CD4-positive, alpha-beta T cell (primary cell): ENCODE measurements at regions not wholly inside any gene's neighbourhood (a gene's known extent, or its start where the extent isn't known, plus 50 kb on each side); places are given as distances from the start of the nearest gene placed in this dataset.

Experiments used
- ATAC-seq: fragments of 200-7000 bp; cut with Tn5 transposase; one replicate; pipeline ENCODE4 v1.10.0; 2022; ENCODE audit warnings: mild to moderate bottlenecking; ENCODE audit not compliant: poor library complexity
- CTCF ChIA-PET: fragments of 350-600 bp; sonication (Branson Sonifier 250); formaldehyde crosslinking; loops from one replicate; lab custom pipeline; 2021; ENCODE audit warnings: antibody characterized with exemption, inconsistent platforms; lab: Charles Lee
- POLR2A ChIA-PET: fragments of 350-600 bp; sonication (Branson Sonifier 250); formaldehyde crosslinking; loops from one replicate; lab custom pipeline; 2021; ENCODE audit warnings: antibody characterized with exemption, inconsistent platforms; lab: Charles Lee
- DNase-seq, 14 experiments: peaks; one replicate each; pipeline ENCODE4 v3.0.0-alpha.2; 2013 to 2020; ENCODE audit warnings: mixed read lengths in 2 of 14
- H3K27ac ChIP-seq, 2 donors: one replicate each; pipeline versions ENCODE4 v1.5.1 to v1.7.0; 2013; ENCODE audit warnings: low read length in 2 of 2, low read depth in 1 of 2, mild to moderate bottlenecking in 1 of 2
- H3K27me3 ChIP-seq, 2 experiments: 1 replicate in 1 of 2; 2 replicates in 1 of 2; pipeline versions ENCODE4 v1.6.1 to v1.7.0; 2013; ENCODE audit warnings: low read length in 2 of 2, control low read depth in 1 of 2, mild to moderate bottlenecking in 1 of 2, moderate library complexity in 1 of 2; ENCODE audit not compliant: insufficient read depth in 2 of 2, control insufficient read depth in 1 of 2
- H3K36me3 ChIP-seq: one replicate; pipeline ENCODE4 v1.6.1; 2013; ENCODE audit warnings: low read length, control low read depth; ENCODE audit not compliant: insufficient read depth
- H3K4me1 ChIP-seq: one replicate; pipeline ENCODE4 v1.6.1; 2013; ENCODE audit warnings: low read length, control low read depth; ENCODE audit not compliant: insufficient read depth
- H3K4me3 ChIP-seq: one replicate; pipeline ENCODE4 v1.5.1; 2013; ENCODE audit warnings: mild to moderate bottlenecking, low read length, moderate library complexity
- H3K9me3 ChIP-seq, 2 experiments: 1 replicate in 1 of 2; 2 replicates in 1 of 2; pipeline versions ENCODE4 v1.6.1 to v1.7.0; 2013; ENCODE audit warnings: low read length in 2 of 2, mild to moderate bottlenecking in 2 of 2, control low read depth in 1 of 2, moderate library complexity in 1 of 2; ENCODE audit not compliant: control insufficient read depth in 1 of 2, insufficient read depth in 1 of 2
- H3K27ac Mint-ChIP-seq: one replicate; pipeline ENCODE4 v1.8.0; 2020; ENCODE audit warnings: mixed read lengths
- H3K27me3 Mint-ChIP-seq: one replicate; pipeline ENCODE4 v1.8.0; 2021; ENCODE audit warnings: mixed read lengths
- H3K36me3 Mint-ChIP-seq: one replicate; pipeline ENCODE4 v1.8.0; 2021; ENCODE audit warnings: low read depth, mixed read lengths
- H3K4me1 Mint-ChIP-seq: one replicate; pipeline ENCODE4 v1.8.0; 2021; ENCODE audit warnings: low read depth, mixed read lengths
- H3K4me3 Mint-ChIP-seq: one replicate; pipeline ENCODE4 v1.8.0; 2020; ENCODE audit warnings: mild to moderate bottlenecking, mixed read lengths
- H3K9me3 Mint-ChIP-seq: one replicate; pipeline ENCODE4 v1.8.0; 2020; ENCODE audit warnings: mixed read lengths
- intact Hi-C, 2 experiments: fragments of 100-400 bp; cut with DNase I in 1 of 2; cut with micrococcal nuclease in 1 of 2; formaldehyde crosslinking; loops; one replicate each; pipeline versions ENCODE4 v1.15.1 to v1.9.0; 2023 to 2025; cut with DNase I, micrococcal nuclease
- TF ChIP-seq, protein P1 (sequence below): fragments of 200-600 bp; IDR thresholded peaks from one replicate; pipeline ENCODE4 v1.8.0; 2022; ENCODE audit warnings: antibody characterized with exemption, mild to moderate bottlenecking

DNA sequence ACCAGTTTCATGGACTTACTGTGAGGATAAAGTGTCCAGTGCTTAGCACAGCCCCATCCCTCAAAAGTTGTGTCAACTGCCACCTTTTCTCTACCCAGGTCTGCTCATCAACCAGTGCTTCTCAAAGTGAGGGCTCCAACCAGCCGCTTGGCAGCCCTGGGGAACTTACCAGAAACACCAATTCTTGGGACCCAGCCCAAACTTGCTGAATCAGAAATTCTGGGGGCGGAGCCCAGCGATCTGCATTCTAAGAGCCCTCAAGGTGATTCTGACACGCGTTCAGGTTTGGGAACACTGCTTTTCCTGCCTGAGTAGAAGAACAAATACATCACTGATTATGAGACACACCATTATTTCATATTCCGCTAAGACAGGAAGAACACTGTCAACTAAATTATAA lies 132.0 kb downstream of the NSG2 start:
- no peak for DNase-seq
- H3K27ac ChIP-seq = no peak overlapping the region
- ATAC-seq = no peak
- no peaks in the 10 kb centered on the region for H3K4me1 ChIP-seq
- H3K4me3 ChIP-seq = no peak overlapping the region
- TF ChIP-seq, protein P1, sequence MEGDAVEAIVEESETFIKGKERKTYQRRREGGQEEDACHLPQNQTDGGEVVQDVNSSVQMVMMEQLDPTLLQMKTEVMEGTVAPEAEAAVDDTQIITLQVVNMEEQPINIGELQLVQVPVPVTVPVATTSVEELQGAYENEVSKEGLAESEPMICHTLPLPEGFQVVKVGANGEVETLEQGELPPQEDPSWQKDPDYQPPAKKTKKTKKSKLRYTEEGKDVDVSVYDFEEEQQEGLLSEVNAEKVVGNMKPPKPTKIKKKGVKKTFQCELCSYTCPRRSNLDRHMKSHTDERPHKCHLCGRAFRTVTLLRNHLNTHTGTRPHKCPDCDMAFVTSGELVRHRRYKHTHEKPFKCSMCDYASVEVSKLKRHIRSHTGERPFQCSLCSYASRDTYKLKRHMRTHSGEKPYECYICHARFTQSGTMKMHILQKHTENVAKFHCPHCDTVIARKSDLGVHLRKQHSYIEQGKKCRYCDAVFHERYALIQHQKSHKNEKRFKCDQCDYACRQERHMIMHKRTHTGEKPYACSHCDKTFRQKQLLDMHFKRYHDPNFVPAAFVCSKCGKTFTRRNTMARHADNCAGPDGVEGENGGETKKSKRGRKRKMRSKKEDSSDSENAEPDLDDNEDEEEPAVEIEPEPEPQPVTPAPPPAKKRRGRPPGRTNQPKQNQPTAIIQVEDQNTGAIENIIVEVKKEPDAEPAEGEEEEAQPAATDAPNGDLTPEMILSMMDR = no peak
- Mint-ChIP-seq H3K4me3 (no peak overlapping the region), H3K36me3 (no peaks in the 10 kb centered on the region), H3K27ac (no peak overlapping the region), H3K4me1 (no peaks in the 10 kb centered on the region), H3K27me3 (peaks cover 21% of the 10 kb centered on the region), H3K9me3 (peaks cover 3% of the 10 kb centered on the region)
- intact Hi-C loops = no loop called here
- H3K27me3 ChIP-seq = peaks cover 0 to 4% of the 10 kb centered on the region in 2 experiments
- CTCF ChIA-PET = no interaction called here
- peaks cover 0 to 5% of the 10 kb centered on the region in 2 experiments for H3K9me3 ChIP-seq
- POLR2A ChIA-PET = no interaction called here
- no peaks in the 10 kb centered on the region for H3K36me3 ChIP-seq

- H3K27me3 Mint-ChIP-seq = peaks cover 21% of the 10 kb centered on the region
- TF ChIP-seq, protein P1 = no peak
These were observed 132.6 kb downstream of the NSG2 start for GRCh38 chr5:174177976-174178605.

DNA sequence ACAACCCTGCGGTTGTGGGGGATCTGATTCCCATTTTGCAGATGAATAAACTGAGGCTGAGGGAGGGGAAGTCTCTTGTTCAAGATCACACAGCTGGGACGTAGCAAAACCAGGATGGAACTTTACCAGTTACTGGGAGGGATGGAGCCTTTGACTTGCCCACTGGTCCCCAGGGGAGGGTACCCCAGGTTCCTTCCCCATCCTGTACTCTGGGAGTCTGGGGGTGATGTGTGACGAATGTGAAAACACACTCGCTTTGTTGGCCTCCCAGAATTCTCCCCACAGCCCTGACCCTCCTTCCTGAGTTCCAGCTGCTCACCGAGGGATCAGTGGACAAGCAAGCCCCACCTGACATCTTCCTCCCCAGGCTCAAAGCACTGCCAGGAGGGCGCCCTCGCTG lies 135.1 kb downstream of the NSG2 start:
- no peak overlapping the region for H3K4me3 ChIP-seq
- POLR2A ChIA-PET = no interaction called here
- Mint-ChIP-seq H3K27me3 (peaks cover 8% of the 10 kb centered on the region), H3K4me3 (no peak overlapping the region), H3K36me3 (no peaks in the 10 kb centered on the region), H3K9me3 (peaks cover 3% of the 10 kb centered on the region), H3K27ac (no peak overlapping the region), H3K4me1 (no peaks in the 10 kb centered on the region)
- DNase-seq (no peak), ATAC-seq (no peak)
- intact Hi-C loops = no loop called here
- H3K4me1 ChIP-seq = no peaks in the 10 kb centered on the region
- no peak overlapping the region for H3K27ac ChIP-seq
- no peaks in the 10 kb centered on the region for H3K9me3 ChIP-seq
- H3K27me3 ChIP-seq = peaks cover 0 to under 1% of the 10 kb centered on the region in 2 experiments
- CTCF ChIA-PET = no interaction called here
- no peaks in the 10 kb centered on the region for H3K36me3 ChIP-seq
- TF ChIP-seq, protein P1 = no peak

More at GRCh38 chr5:174177976-174178605, 132.6 kb downstream of the NSG2 start:
- Histone ChIP-seq H3K27ac (no peak overlapping the region), H3K4me3 (no peak overlapping the region), H3K36me3 (no peaks in the 10 kb centered on the region), H3K4me1 (no peaks in the 10 kb centered on the region), H3K27me3 (peaks cover 0 to 4% of the 10 kb centered on the region in 2 experiments), H3K9me3 (peaks cover 0 to 5% of the 10 kb centered on the region in 2 experiments)
- H3K36me3 Mint-ChIP-seq = no peaks in the 10 kb centered on the region
- H3K9me3 Mint-ChIP-seq = peaks cover 3% of the 10 kb centered on the region
- intact Hi-C loops = no loop called here
- ATAC-seq = no peak
- H3K27ac Mint-ChIP-seq = no peak overlapping the region
- no peaks in the 10 kb centered on the region for H3K4me1 Mint-ChIP-seq
- H3K4me3 Mint-ChIP-seq = no peak overlapping the region
- DNase-seq = no peak
- ChIA-PET POLR2A (no interaction called here), CTCF (no interaction called here)
